NT2/D1 (cell line): ENCODE measurements at regions not wholly inside any gene's neighbourhood (a gene's known extent, or its start where the extent isn't known, plus 50 kb on each side); places are given as distances from the start of the nearest gene placed in this dataset.

Source experiments
- SUZ12 ChIP-seq: IDR thresholded peaks from 2 replicates; pipeline ENCODE4 v1.6.1; 2011; ENCODE audit not compliant: insufficient read length, insufficient read depth; ENCODE audit errors: extremely low read depth
- ZNF274 ChIP-seq: IDR thresholded peaks from 2 replicates; pipeline ENCODE4 v1.6.1; 2011; ENCODE audit warnings: mild to moderate bottlenecking, low read depth, low read length

DNA sequence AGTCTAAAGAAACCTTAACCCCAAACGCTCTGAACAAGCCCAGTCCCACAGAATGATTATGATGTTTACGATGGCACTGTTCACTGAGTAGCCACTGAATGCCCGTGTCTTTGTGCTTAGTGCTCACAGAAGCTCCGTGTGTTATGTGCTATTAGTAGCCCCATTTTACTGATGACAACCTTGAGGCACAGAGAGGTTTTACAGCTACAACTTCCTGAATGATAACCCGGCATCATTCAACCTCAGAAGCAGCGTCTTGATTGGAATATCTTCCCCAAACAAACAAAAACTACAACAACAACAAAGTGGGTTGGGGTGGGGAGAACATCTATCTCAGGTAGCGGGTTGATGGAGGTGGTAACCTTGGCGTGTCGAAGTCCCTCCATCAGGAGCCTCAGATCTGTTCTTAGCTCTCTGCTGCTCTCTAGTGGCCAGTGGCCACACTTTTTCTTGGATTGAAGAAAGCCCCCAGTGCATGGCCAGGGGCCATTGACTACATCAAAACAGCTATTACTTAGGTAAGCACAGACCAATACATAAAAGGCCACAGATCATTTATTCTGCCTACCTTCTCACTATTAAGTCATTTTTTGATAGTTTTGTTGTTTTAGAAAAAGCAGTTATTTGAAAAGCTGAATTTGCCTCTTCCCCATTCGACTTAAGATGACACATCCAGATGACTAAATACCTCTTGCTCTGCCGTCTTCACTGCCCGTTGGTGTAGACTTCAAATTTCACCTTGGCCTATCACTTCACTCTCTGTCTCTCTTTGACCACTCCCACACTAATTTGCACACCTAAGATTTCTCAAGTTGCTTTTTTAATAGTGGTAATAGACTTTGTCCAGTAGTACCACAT lies 376.9 kb downstream of the GALC start:
- TF ChIP-seq SUZ12: no peak
- no peak for TF ChIP-seq ZNF274
